Endothelial cell of umbilical vein (primary cell): ENCODE measurements at regions not wholly inside any gene's neighbourhood (a gene's known extent, or its start where the extent isn't known, plus 50 kb on each side); places are given as distances from the start of the nearest gene placed in this dataset.

ENCODE experiments used
- CTCF ChIP-seq, 2 donors: IDR thresholded peaks; 1 replicate in 1 of 2; 2 replicates in 1 of 2; pipeline ENCODE4 v1.5.1; 2011; ENCODE audit warnings: low read length in 2 of 2, mild to moderate bottlenecking in 2 of 2, moderate library complexity in 2 of 2, control low read depth in 1 of 2, inconsistent platforms in 1 of 2, low read depth in 1 of 2; ENCODE audit not compliant: insufficient read depth in 1 of 2; ENCODE audit errors: extremely low read depth in 1 of 2
- EZH2 ChIP-seq: IDR thresholded peaks from 2 replicates; pipeline ENCODE4 v1.6.1; 2012; ENCODE audit warnings: borderline replicate concordance, low read depth, mild to moderate bottlenecking, moderate library complexity, low read length, inconsistent platforms; ENCODE audit not compliant: severe bottlenecking
- GATA2 ChIP-seq: IDR thresholded peaks from 2 replicates; pipeline ENCODE4 v1.7.0; 2011; ENCODE audit warnings: low read depth, mild to moderate bottlenecking, moderate library complexity, mixed read lengths, low read length; ENCODE audit not compliant: insufficient read length, insufficient read depth
- MYC ChIP-seq: IDR thresholded peaks from one replicate; pipeline ENCODE4 v1.6.1; 2011; ENCODE audit warnings: mild to moderate bottlenecking, low read depth, low read length
- POLR2A ChIP-seq: IDR thresholded peaks from 2 replicates; pipeline ENCODE4 v1.6.1; 2012; ENCODE audit warnings: low read depth, mild to moderate bottlenecking, control low read depth, low read length
- POLR2AphosphoS5 ChIP-seq: IDR thresholded peaks from 2 replicates; pipeline ENCODE4 v1.6.1; 2012; ENCODE audit warnings: low read depth, mild to moderate bottlenecking, control low read depth, low read length, moderate library complexity; ENCODE audit not compliant: insufficient read depth
- TF ChIP-seq, protein P1 (sequence below): IDR thresholded peaks from 2 replicates; pipeline ENCODE4 v1.6.1; 2011; ENCODE audit not compliant: insufficient read depth, insufficient read length

DNA sequence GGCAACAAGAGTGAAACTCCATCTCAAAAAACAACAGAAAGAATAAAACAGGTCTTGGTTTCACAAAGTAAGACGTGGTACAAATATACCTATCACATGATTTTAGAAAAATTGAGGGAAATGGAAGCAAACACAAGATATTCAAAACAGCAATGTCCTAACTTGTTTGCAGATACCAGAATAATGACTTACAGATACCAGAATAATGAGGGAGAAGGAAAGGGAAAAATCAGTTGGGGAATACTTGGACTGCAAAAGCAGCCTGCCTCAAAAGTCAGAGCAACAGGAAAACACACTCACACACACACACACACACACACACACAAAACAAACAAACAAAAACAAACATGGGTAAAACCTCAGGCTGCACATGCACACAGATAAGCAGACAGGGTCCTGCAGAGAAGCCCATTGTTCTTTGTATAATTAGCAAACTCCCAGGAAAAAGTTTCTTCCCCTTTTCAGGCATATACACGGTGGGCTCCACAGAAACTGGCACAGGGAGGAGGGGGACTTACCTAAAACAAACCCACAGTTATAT is 65.7 kb upstream of the CAPRIN2 start:
- no peak for TF ChIP-seq POLR2AphosphoS5
- TF ChIP-seq, protein P1, sequence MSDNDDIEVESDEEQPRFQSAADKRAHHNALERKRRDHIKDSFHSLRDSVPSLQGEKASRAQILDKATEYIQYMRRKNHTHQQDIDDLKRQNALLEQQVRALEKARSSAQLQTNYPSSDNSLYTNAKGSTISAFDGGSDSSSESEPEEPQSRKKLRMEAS = no peak
- TF ChIP-seq CTCF (IDR thresholded peaks at IDR 0.05; ENCODE audit: extremely low read depth in 1 of 2, insufficient read depth in 1 of 2, low read depth in 1 of 2, low read length in 2 of 2) = no peak
- TF ChIP-seq EZH2 = no peak
- no peak for TF ChIP-seq POLR2A
- no peak for TF ChIP-seq MYC
- no peak for TF ChIP-seq GATA2
